Epithelial cell of esophagus (primary cell): ENCODE measurements at regions not wholly inside any gene's neighbourhood (a gene's known extent, or its start where the extent isn't known, plus 50 kb on each side); places are given as distances from the start of the nearest gene placed in this dataset.
A peak's percentile ranks its signal among the peaks of the same experiment; 100 is the strongest.

ENCODE experiments used
- DNase-seq: peaks from one replicate; pipeline ENCODE4 v3.0.0; 2010; ENCODE audit warnings: low read depth
- H3K4me3 ChIP-seq: 2 replicates; pipeline ENCODE4 v1.5.1; 2011; ENCODE audit warnings: mild to moderate bottlenecking, low read length, control low read depth
- CTCF ChIP-seq: IDR thresholded peaks from 2 replicates; pipeline ENCODE4 v1.5.1; 2011; ENCODE audit warnings: low read depth, mild to moderate bottlenecking, low read length, control low read depth, inconsistent platforms; ENCODE audit not compliant: insufficient read depth; ENCODE audit errors: missing control alignments

GRCh38 chr13:50119591-50119990 lies 104.3 kb downstream of the KCNRG start:
- TF ChIP-seq CTCF, result no peak
- no peak overlapping the region for H3K4me3 ChIP-seq
- no peak for DNase-seq

- no peak overlapping the region for H3K4me3 ChIP-seq
- no peak for DNase-seq
- no peak for TF ChIP-seq CTCF
Measured at GRCh38 chr13:50122455-50122854, 107.2 kb downstream of the KCNRG start.

- H3K4me3 ChIP-seq, result peak overlapping the region; percentile 88
- no peak for TF ChIP-seq CTCF
- no peak for DNase-seq
Measured at GRCh38 chr13:50123002-50123401, 107.8 kb downstream of the KCNRG start.

- no peak for TF ChIP-seq CTCF
- peak overlapping the region; percentile 88 for H3K4me3 ChIP-seq
- DNase-seq, result no peak
Measured at GRCh38 chr13:50123515-50123861, 108.2 kb downstream of the KCNRG start.

- TF ChIP-seq CTCF, result no peak
- peak; percentile 95 for DNase-seq
- H3K4me3 ChIP-seq, result peak overlapping the region; percentile 88
Measured at GRCh38 chr13:50123862-50124535, 108.8 kb downstream of the KCNRG start.

- H3K4me3 ChIP-seq, result peak overlapping the region; percentile 88
- peak; percentile 46 for DNase-seq
- no peak for TF ChIP-seq CTCF
Measured at GRCh38 chr13:50124536-50125303, 109.5 kb downstream of the KCNRG start.

GRCh38 chr13:50125304-50125553 lies 110.0 kb downstream of the KCNRG start:
- TF ChIP-seq CTCF, result no peak
- DNase-seq, result no peak
- peak overlapping the region; percentile 88 for H3K4me3 ChIP-seq
